Fibroblast of the aortic adventitia (primary cell): ENCODE measurements at regions not wholly inside any gene's neighbourhood (a gene's known extent, or its start where the extent isn't known, plus 50 kb on each side); places are given as distances from the start of the nearest gene placed in this dataset. TPM values are rescaled to one million over a fixed set of nuclear protein-coding genes. Genes with fewer than 3 reads are reported as not detected.

Source experiments
- DNase-seq: peaks from one replicate; pipeline ENCODE4 v3.0.0-alpha.2; 2010; ENCODE audit warnings: low read depth
- H3K4me3 ChIP-seq: 2 replicates; pipeline ENCODE4 v1.5.1; 2011; ENCODE audit warnings: low read depth, mild to moderate bottlenecking, control low read depth, low read length, moderate library complexity
- small RNA-seq: library from RNA; depleted of rRNA; stranded (forward); fragments of <200 nt; gene quantifications from one replicate; pipeline ENCODE3, GENCODE V24; 2012
- TF ChIP-seq, protein P1 (sequence below): IDR thresholded peaks from 2 replicates; pipeline ENCODE4 v1.5.1; 2011; ENCODE audit warnings: mild to moderate bottlenecking, low read length, control low read depth, inconsistent platforms; ENCODE audit not compliant: insufficient read depth

DNA sequence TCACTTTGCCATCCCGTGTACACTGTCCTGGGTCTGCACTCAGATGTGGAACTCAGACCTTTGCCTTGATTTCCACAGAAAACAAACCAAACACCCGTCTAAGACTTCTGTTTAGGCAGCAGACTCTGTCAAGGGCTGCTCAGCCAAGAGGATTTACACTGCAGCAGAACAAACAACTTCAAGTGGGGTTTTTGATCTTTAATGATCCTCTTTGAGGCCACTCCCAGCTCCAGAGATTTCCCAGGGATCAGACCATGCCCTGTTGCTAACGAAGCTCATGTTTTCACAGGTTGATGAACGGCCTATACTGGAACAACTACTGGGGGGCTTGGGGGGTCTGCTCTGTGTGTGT, 52.5 kb upstream of the LGALSL start:
- no peak for DNase-seq
- H3K4me3 ChIP-seq, result no peak overlapping the region
- TF ChIP-seq, protein P1, sequence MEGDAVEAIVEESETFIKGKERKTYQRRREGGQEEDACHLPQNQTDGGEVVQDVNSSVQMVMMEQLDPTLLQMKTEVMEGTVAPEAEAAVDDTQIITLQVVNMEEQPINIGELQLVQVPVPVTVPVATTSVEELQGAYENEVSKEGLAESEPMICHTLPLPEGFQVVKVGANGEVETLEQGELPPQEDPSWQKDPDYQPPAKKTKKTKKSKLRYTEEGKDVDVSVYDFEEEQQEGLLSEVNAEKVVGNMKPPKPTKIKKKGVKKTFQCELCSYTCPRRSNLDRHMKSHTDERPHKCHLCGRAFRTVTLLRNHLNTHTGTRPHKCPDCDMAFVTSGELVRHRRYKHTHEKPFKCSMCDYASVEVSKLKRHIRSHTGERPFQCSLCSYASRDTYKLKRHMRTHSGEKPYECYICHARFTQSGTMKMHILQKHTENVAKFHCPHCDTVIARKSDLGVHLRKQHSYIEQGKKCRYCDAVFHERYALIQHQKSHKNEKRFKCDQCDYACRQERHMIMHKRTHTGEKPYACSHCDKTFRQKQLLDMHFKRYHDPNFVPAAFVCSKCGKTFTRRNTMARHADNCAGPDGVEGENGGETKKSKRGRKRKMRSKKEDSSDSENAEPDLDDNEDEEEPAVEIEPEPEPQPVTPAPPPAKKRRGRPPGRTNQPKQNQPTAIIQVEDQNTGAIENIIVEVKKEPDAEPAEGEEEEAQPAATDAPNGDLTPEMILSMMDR, result no peak

DNA sequence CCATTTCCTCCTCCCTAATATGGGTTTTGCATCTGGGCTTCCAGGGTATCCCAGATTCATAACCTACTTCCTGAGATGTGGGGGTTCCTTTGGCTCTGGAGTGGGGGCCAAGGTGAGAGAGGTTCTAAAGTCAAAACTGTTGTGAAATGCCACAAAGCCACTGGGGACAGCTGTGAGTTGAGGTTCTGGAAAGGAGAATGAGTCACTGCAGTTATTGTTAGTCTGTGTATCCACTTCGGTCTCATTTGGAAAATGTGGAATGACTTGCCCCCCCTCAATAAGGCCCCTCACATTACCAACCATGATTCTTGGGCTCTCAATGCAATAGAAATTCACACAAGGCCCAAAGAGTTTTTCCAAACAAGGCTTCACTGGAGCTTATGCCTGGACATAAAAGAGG, 51.1 kb upstream of the LGALSL start:
- TF ChIP-seq, protein P1, result no peak
- DNase-seq, result peak; percentile 8

DNA sequence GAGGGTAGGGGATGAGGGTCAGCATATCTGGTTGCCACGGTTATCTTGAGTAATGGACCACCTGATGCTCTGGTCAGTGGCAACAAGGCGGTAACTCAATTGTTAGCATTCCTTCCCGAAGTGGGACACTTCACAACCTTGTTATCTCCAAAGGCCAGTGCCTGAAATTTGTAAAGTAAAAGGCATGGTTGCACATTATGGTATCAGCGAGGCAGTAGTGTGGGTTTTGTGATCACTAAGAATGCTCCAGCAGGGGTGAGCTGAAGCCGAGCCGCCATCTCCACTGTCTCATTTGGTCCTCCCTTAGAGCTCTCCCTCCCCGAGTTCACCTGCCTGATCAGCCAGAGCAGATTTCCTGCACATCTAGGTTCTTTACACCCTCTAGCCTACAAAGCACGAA, 50.5 kb upstream of the LGALSL start:
- DNase-seq, result no peak
- H3K4me3 ChIP-seq, result no peak overlapping the region
- TF ChIP-seq, protein P1, result no peak

More for the DNA sequence above, 51.1 kb upstream of the LGALSL start:
- H3K4me3 ChIP-seq, result no peak overlapping the region

DNA sequence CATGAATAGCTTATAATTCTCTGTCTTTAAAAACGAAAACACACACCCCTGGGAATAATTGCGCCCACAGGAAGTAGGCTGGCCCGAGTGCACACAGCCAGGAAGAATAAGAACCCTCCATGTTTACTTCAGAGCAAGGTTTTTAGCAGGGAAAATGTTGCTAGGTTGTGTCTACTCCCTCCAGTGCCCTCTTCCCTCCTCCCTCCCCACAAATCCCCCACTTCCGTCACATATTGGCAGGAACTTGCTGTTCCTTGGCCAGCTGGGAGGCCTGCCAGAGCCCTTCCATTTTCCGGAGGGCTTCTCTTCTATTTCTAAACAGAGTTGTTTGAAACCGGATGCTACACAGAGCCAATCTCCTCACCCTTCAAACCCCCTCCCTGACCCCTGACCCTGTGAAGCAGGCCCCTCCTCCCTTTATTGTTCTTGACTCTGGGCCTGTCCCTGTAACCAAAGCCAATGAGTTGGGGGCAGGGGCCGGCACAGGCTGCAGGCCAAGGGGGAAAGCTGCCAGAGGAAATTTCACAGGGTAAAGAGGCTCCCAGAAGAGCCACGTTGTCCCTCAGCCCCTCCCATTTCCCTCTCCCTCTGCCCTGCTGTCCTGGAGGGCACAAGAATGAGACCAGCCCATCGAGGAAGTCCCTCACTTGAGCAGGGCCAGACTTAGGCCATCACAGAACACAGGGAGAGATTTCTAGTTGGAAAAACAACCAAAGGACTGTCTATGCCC, 49.8 kb upstream of the LGALSL start:
- TF ChIP-seq, protein P1, result no peak
- no peak overlapping the region for H3K4me3 ChIP-seq

More for the DNA sequence above, 49.8 kb upstream of the LGALSL start:
- DNase-seq, result peak; percentile 89

Small RNAs in the stretch of these regions (small RNA-seq; reads per million reads assigned to genes)
- not detected for gene AC012368.3
- not detected for gene MIR4433B
